H1 (cell line): ENCODE measurements at regions not wholly inside any gene's neighbourhood (a gene's known extent, or its start where the extent isn't known, plus 50 kb on each side); places are given as distances from the start of the nearest gene placed in this dataset.

Experiments
- CTCF ChIA-PET: fragments of 300-600 bp; sonication (Branson Sonifier 250); formaldehyde crosslinking; loops from one replicate; lab custom pipeline; 2021; ENCODE audit not compliant: partially characterized antibody; lab: Charles Lee
- POLR2A ChIA-PET: fragments of 300-600 bp; sonication (Branson Sonifier 250); formaldehyde crosslinking; loops from one replicate; lab custom pipeline; 2021; ENCODE audit warnings: inconsistent platforms; ENCODE audit not compliant: partially characterized antibody; lab: Charles Lee
- DNase-seq, 2 experiments: peaks; one replicate each; pipeline versions ENCODE4 v3.0.0 to v3.0.0-alpha.2; 2010 to 2022; ENCODE audit warnings: low spot score in 2 of 2, low read depth in 1 of 2, mixed read lengths in 1 of 2
- FAIRE-seq: peaks from 2 replicates; lab custom pipeline; 2011; peaks lifted over from hg19 to GRCh38; lab: Jason Lieb, UNC
- H2AFZ ChIP-seq: 2 replicates; pipeline ENCODE4 v1.8.1; 2012; ENCODE audit warnings: low read length, inconsistent platforms
- H2AK5ac ChIP-seq: 2 replicates; pipeline ENCODE4 v1.6.1; 2013; ENCODE audit warnings: low read depth, low read length
- H2BK120ac ChIP-seq: replicated peaks from 2 replicates; pipeline ENCODE3; 2013; ENCODE audit warnings: low read depth, low read length, inconsistent platforms
- H2BK12ac ChIP-seq: 2 replicates; pipeline ENCODE4 v1.6.1; 2013; ENCODE audit warnings: low read depth, low read length
- H2BK15ac ChIP-seq: 2 replicates; pipeline ENCODE4 v1.6.1; 2013; ENCODE audit warnings: low read length
- H2BK20ac ChIP-seq: 2 replicates; pipeline ENCODE4 v1.6.1; 2013; ENCODE audit warnings: low read length
- H2BK5ac ChIP-seq: 2 replicates; pipeline ENCODE4 v1.6.1; 2013; ENCODE audit warnings: low read depth, low read length
- H3K14ac ChIP-seq: 2 replicates; pipeline ENCODE4 v1.6.1; 2013; ENCODE audit warnings: inconsistent platforms; ENCODE audit not compliant: insufficient read length
- H3K18ac ChIP-seq: 2 replicates; pipeline ENCODE4 v1.6.1; 2013; ENCODE audit warnings: low read length; ENCODE audit errors: extremely low read depth
- H3K23ac ChIP-seq: 2 replicates; pipeline ENCODE4 v1.6.1; 2013; ENCODE audit warnings: inconsistent platforms; ENCODE audit not compliant: insufficient read length
- H3K23me2 ChIP-seq: 2 replicates; pipeline ENCODE4 v1.6.1; 2013; ENCODE audit warnings: low read depth, low read length
- H3K27ac ChIP-seq: 2 replicates; pipeline ENCODE4 v1.6.1; 2011; ENCODE audit warnings: low read depth, low read length, inconsistent platforms
- H3K27me3 ChIP-seq, 4 experiments: replicated peaks in 1 of 4; 1 replicate in 1 of 4; 2 replicates in 3 of 4; pipeline versions ENCODE4 v1.6.1 to v1.8.1; 2011 to 2013; ENCODE audit warnings: low read length in 3 of 4, mild to moderate bottlenecking in 3 of 4, inconsistent platforms in 2 of 4, mixed read lengths in 2 of 4, moderate library complexity in 1 of 4; ENCODE audit not compliant: control insufficient read depth in 3 of 4, insufficient read depth in 3 of 4; ENCODE audit errors: extremely low read depth in 1 of 4
- H3K36me3 ChIP-seq, 4 experiments: 2 replicates each; pipeline versions ENCODE4 v1.6.1 to v1.8.1; 2011 to 2013; ENCODE audit warnings: mild to moderate bottlenecking in 4 of 4, low read length in 3 of 4, moderate library complexity in 2 of 4, control low read depth in 1 of 4, inconsistent platforms in 1 of 4; ENCODE audit not compliant: insufficient read depth in 4 of 4, control insufficient read depth in 2 of 4
- H3K4ac ChIP-seq: replicated peaks from 2 replicates; pipeline ENCODE3; 2013; ENCODE audit warnings: low read length, low read depth, mixed read lengths, inconsistent platforms; ENCODE audit not compliant: insufficient read length
- H3K4me1 ChIP-seq, 4 experiments: replicated peaks in 1 of 4; 1 replicate in 1 of 4; 2 replicates in 3 of 4; pipeline versions ENCODE4 v1.6.1 to v1.8.1; 2011 to 2013; ENCODE audit warnings: low read length in 3 of 4, inconsistent platforms in 2 of 4, mixed read lengths in 1 of 4; ENCODE audit not compliant: insufficient read depth in 4 of 4, control insufficient read depth in 3 of 4
- H3K4me2 ChIP-seq, 2 experiments: 2 replicates each; pipeline versions ENCODE4 v1.6.1 to v1.8.1; 2011 to 2013; ENCODE audit warnings: low read depth in 2 of 2, low read length in 2 of 2, control low read depth in 1 of 2, inconsistent platforms in 1 of 2, mild to moderate bottlenecking in 1 of 2; ENCODE audit not compliant: insufficient read depth in 1 of 2
- H3K4me3 ChIP-seq, 4 experiments: fragments of 200-600, 300-600 bp in 1 of 4; sonication (generic), shearing (Covaris generic), sonication (Bioruptor Twin) in 1 of 4; 2 replicates each; pipeline versions ENCODE4 v1.5.1 to v1.8.1; 2011 to 2016; ENCODE audit warnings: low read length in 4 of 4, low read depth in 3 of 4, control low read depth in 2 of 4, inconsistent platforms in 2 of 4, mild to moderate bottlenecking in 2 of 4, mixed read lengths in 1 of 4, moderate library complexity in 1 of 4; ENCODE audit not compliant: insufficient read depth in 2 of 4; ENCODE audit errors: extremely low read depth in 1 of 4
- H3K56ac ChIP-seq: replicated peaks from 2 replicates; pipeline ENCODE3; 2013; ENCODE audit warnings: low read depth, mild to moderate bottlenecking, mixed read lengths, low read length, inconsistent platforms; ENCODE audit not compliant: insufficient read length
- H3K79me1 ChIP-seq: 2 replicates; pipeline ENCODE4 v1.6.1; 2013; ENCODE audit warnings: low read depth, low read length, control low read depth
- H3K79me2 ChIP-seq, 2 experiments: 2 replicates each; pipeline versions ENCODE4 v1.6.1 to v1.8.1; 2012 to 2013; ENCODE audit warnings: low read length in 2 of 2, mild to moderate bottlenecking in 2 of 2, inconsistent platforms in 1 of 2; ENCODE audit not compliant: insufficient read depth in 2 of 2, control insufficient read depth in 1 of 2
- H3K9ac ChIP-seq, 4 experiments: replicated peaks in 1 of 4; 1 replicate in 1 of 4; 2 replicates in 3 of 4; pipeline versions ENCODE4 v1.6.1 to v1.8.1; 2011 to 2013; ENCODE audit warnings: low read depth in 3 of 4, low read length in 3 of 4, control low read depth in 2 of 4, mild to moderate bottlenecking in 2 of 4, moderate library complexity in 2 of 4, inconsistent platforms in 1 of 4; ENCODE audit errors: extremely low read depth in 1 of 4
- H3K9me3 ChIP-seq, 2 experiments: 2 replicates each; pipeline versions ENCODE4 v1.6.1 to v1.8.1; 2012 to 2013; ENCODE audit warnings: mild to moderate bottlenecking in 2 of 2, moderate library complexity in 2 of 2, control low read depth in 1 of 2, inconsistent platforms in 1 of 2, low read depth in 1 of 2, low read length in 1 of 2, mixed read lengths in 1 of 2; ENCODE audit not compliant: insufficient read depth in 2 of 2
- H4K20me1 ChIP-seq, 2 experiments: replicated peaks in 1 of 2; 2 replicates each; pipeline versions ENCODE3 to v1.8.1; 2011 to 2013; ENCODE audit warnings: inconsistent platforms in 2 of 2, low read length in 2 of 2, mild to moderate bottlenecking in 1 of 2; ENCODE audit not compliant: insufficient read depth in 2 of 2, control insufficient read depth in 1 of 2
- H4K5ac ChIP-seq: 2 replicates; pipeline ENCODE4 v1.6.1; 2013; ENCODE audit warnings: low read length, low read depth, mixed read lengths, inconsistent platforms; ENCODE audit not compliant: insufficient read length
- H4K8ac ChIP-seq: 2 replicates; pipeline ENCODE4 v1.8.0; 2013; ENCODE audit warnings: mild to moderate bottlenecking, moderate library complexity, low read length, inconsistent platforms; ENCODE audit not compliant: insufficient read depth; ENCODE audit errors: extremely low read depth
- H4K91ac ChIP-seq: replicated peaks from 2 replicates; pipeline ENCODE3; 2013; ENCODE audit warnings: low read length, mixed read lengths, inconsistent platforms; ENCODE audit not compliant: insufficient read length
- BCL11A ChIP-seq, 2 experiments: IDR thresholded peaks; one replicate each; pipeline ENCODE4 v1.6.1; 2011; ENCODE audit warnings: low read depth in 2 of 2, low read length in 2 of 2, mild to moderate bottlenecking in 2 of 2
- E2F6 ChIP-seq: IDR thresholded peaks from 2 replicates; pipeline ENCODE4 v1.6.1; 2012; ENCODE audit warnings: inconsistent platforms
- FOSL1 ChIP-seq: IDR thresholded peaks from 2 replicates; pipeline ENCODE4 v1.6.1; 2011; ENCODE audit warnings: mild to moderate bottlenecking, low read depth, low read length, moderate library complexity; ENCODE audit not compliant: insufficient read depth
- GABPA ChIP-seq: IDR thresholded peaks from 2 replicates; pipeline ENCODE4 v1.6.1; 2011; ENCODE audit warnings: mild to moderate bottlenecking, low read length, moderate library complexity, borderline replicate concordance; ENCODE audit not compliant: insufficient read depth
- KDM1A ChIP-seq: fragments of 200-600, 300-600 bp; sonication (generic); IDR thresholded peaks from 2 replicates; pipeline ENCODE4 v1.7.1; 2016; ENCODE audit warnings: mild to moderate bottlenecking, low read length, borderline replicate concordance
- RFX5 ChIP-seq: IDR thresholded peaks from 2 replicates; pipeline ENCODE4 v1.6.1; 2011; ENCODE audit warnings: low read depth, low read length, improper control_type of control experiment, borderline replicate concordance
- RXRA ChIP-seq: IDR thresholded peaks from 2 replicates; pipeline ENCODE4 v1.6.1; 2011; ENCODE audit warnings: low read depth, mild to moderate bottlenecking, low read length, moderate library complexity; ENCODE audit not compliant: insufficient read depth
- SIRT6 ChIP-seq: IDR thresholded peaks from one replicate; pipeline ENCODE4 v1.7.1; 2012; ENCODE audit warnings: low read length, inconsistent platforms
- SIX5 ChIP-seq: IDR thresholded peaks from 2 replicates; pipeline ENCODE4 v1.6.1; 2011; ENCODE audit warnings: mild to moderate bottlenecking, low read depth, low read length
- SP4 ChIP-seq: IDR thresholded peaks from 2 replicates; pipeline ENCODE4 v1.6.1; 2012; ENCODE audit warnings: low read length, inconsistent platforms
- TAF7 ChIP-seq: optimal IDR thresholded peaks from 2 replicates; pipeline ENCODE3; 2011; ENCODE audit warnings: low read depth, mild to moderate bottlenecking, inconsistent platforms, low read length, moderate library complexity, borderline replicate concordance
- TCF12 ChIP-seq: IDR thresholded peaks from 2 replicates; pipeline ENCODE4 v1.6.1; 2011; ENCODE audit warnings: low read depth, mild to moderate bottlenecking, low read length
- USF2 ChIP-seq: IDR thresholded peaks from 2 replicates; pipeline ENCODE4 v1.6.1; 2011; ENCODE audit warnings: low read length, improper control_type of control experiment
- YY1 ChIP-seq: IDR thresholded peaks from 2 replicates; pipeline ENCODE4 v1.6.1; 2011; ENCODE audit warnings: low read depth, mild to moderate bottlenecking, low read length
- WGBS, 2 experiments: shearing (Covaris generic) in 1 of 2; methylation state at CpG; one replicate each; pipeline versions ENCODE4 v1.1.6 to v1.1.7; 2013 to 2015; ENCODE audit warnings: low lambda C conversion rate in 2 of 2, mixed read lengths in 2 of 2, inconsistent platforms in 1 of 2, low coverage in 1 of 2, missing lambda C conversion rate in 1 of 2; ENCODE audit not compliant: insufficient replicate concordance in 2 of 2, insufficient coverage in 1 of 2, insufficient read length in 1 of 2; ENCODE audit errors: extremely low coverage in 1 of 2, missing lambda C conversion rate in 1 of 2; 5-methylcytosine and 5-hydroxymethylcytosine counted together

GRCh38 chr7:25322473-25322872 is 94.2 kb upstream of the NPVF start:
- no peak overlapping the region for H3K4me2 ChIP-seq
- no peaks in the 10 kb centered on the region for H3K36me3 ChIP-seq
- no peaks in the 10 kb centered on the region; a peak in 1 of 7 replicates for H3K4me1 ChIP-seq
- H3K4me3 ChIP-seq: no peak overlapping the region
- no peak overlapping the region for H3K14ac ChIP-seq
- no peak overlapping the region for H4K91ac ChIP-seq
- DNase-seq (no peak), FAIRE-seq (no peak)
- no peak overlapping the region for H3K9ac ChIP-seq
- H4K5ac ChIP-seq: no peak overlapping the region
- ChIA-PET POLR2A (no interaction called here), CTCF (interaction anchor here (1.0 to 2.8 kb wide), 5 partner anchors 26 to 245 kb away, joined by 3 to 12 read pairs (median 3); no protein-coding TSS in a partner anchor)
- H3K79me1 ChIP-seq: no peaks in the 10 kb centered on the region
- no peak overlapping the region for H4K8ac ChIP-seq
- no peak overlapping the region for H3K56ac ChIP-seq
- H2BK15ac ChIP-seq: no peak overlapping the region
- H3K27me3 ChIP-seq: peaks cover 0 to 1% (median 0%) of the 10 kb centered on the region in 4 experiments; a peak in 1 of 7 replicates
- H3K79me2 ChIP-seq: no peaks in the 10 kb centered on the region
- no peak overlapping the region for H2AFZ ChIP-seq
- no peaks in the 10 kb centered on the region for H3K9me3 ChIP-seq
- no peak overlapping the region for H3K4ac ChIP-seq
- H2AK5ac ChIP-seq: no peak overlapping the region
- no peak overlapping the region for H3K27ac ChIP-seq
- H3K23ac ChIP-seq: no peak overlapping the region
- H3K23me2 ChIP-seq: peaks cover 3% of the 10 kb centered on the region; the same call in 1 of the 2 replicates
- no peaks in the 10 kb centered on the region for H4K20me1 ChIP-seq
- no peak overlapping the region for H3K18ac ChIP-seq
- TF ChIP-seq TCF12 (no peak), USF2 (no peak), RFX5 (no peak), SIX5 (no peak), SP4 (no peak), TAF7 (no peak), RXRA (no peak), KDM1A (no peak), YY1 (no peak), SIRT6 (no peak), GABPA (no peak), E2F6 (no peak), BCL11A (IDR thresholded peaks at IDR 0.05; ENCODE audit: low read depth in 2 of 2, low read length in 2 of 2) (no peak), FOSL1 (no peak)
- no peak overlapping the region for H2BK5ac ChIP-seq
- no peak overlapping the region for H2BK12ac ChIP-seq
- no peak overlapping the region for H2BK20ac ChIP-seq
- H2BK120ac ChIP-seq: no peak overlapping the region
- WGBS, 2 experiments: 94% methylated on average over 3 of the region's 3 CpGs; no CpG with 5 or more reads in 1 of the 2 experiments
